Upper lobe of left lung (tissue), 4 donors: ENCODE measurements at regions not wholly inside any gene's neighbourhood (a gene's known extent, or its start where the extent isn't known, plus 50 kb on each side); places are given as distances from the start of the nearest gene placed in this dataset.

Experiments
- CTCF ChIP-seq, 6 experiments: fragments of 450-650 bp in 4 of 6; fragments of 200-600 bp in 2 of 6; sonication (generic) in 2 of 6; IDR thresholded peaks; one replicate each; pipeline ENCODE4 v1.5.1; 2016 to 2019; ENCODE audit warnings: antibody characterized with exemption in 6 of 6
- EP300 ChIP-seq, 4 donors: sonication (generic); formaldehyde crosslinking; IDR thresholded peaks; one replicate each; pipeline ENCODE4 v1.5.1; 2017; ENCODE audit warnings: antibody characterized with exemption in 4 of 4, control low read depth in 2 of 4
- POLR2A ChIP-seq, 4 donors: fragments of 450-650 bp; IDR thresholded peaks; one replicate each; pipeline ENCODE4 v1.5.1; 2016 to 2017; ENCODE audit warnings: antibody characterized with exemption in 4 of 4, mild to moderate bottlenecking in 2 of 4
- POLR2AphosphoS5 ChIP-seq, 2 donors: sonication (generic); formaldehyde crosslinking; IDR thresholded peaks; one replicate each; pipeline ENCODE4 v1.5.1; 2017; ENCODE audit warnings: antibody characterized with exemption in 2 of 2

DNA sequence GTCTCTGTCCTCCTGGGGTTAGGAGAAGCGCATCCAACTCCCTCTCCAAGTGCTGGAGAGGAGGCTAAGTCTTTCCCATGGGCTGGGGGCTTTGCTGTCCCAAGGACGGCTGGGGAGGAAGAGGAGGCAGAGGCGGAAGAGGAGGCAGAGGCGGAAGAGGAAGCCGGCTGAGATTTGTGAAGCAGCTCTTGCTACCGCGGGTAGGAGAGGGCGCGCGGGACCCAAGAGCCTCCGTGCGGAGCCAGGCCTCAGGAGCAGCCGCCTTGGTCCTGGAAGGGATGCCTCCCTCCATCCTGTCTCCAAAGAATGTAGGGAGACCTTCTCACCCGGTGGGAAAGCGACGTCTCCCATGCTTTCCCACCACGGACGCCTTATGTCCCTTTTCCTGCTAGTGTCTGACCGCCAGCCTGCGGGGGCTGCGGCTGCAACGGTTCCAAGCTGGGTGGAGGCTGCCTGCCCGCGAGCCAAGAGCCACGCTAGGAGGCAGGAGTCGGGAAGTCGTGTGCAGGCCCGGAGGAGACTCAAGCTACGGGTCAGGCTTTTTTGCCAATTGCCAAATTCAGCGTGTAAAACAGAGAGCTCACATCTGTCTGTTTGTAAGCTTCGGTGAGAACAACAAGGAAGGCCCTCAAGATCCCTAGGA is 320.3 kb downstream of the FAM72C start:
- TF ChIP-seq EP300 (IDR thresholded peaks at IDR 0.05) = no peak
- TF ChIP-seq POLR2AphosphoS5 (IDR thresholded peaks at IDR 0.05) = no peak
- TF ChIP-seq CTCF (IDR thresholded peaks at IDR 0.05) = no peak
- TF ChIP-seq POLR2A (IDR thresholded peaks at IDR 0.05) = no peak
